Left renal cortex interstitium (tissue), 4 donors: ENCODE measurements at regions not wholly inside any gene's neighbourhood (a gene's known extent, or its start where the extent isn't known, plus 50 kb on each side); places are given as distances from the start of the nearest gene placed in this dataset.

Experiments
- DNase-seq, 4 donors: peaks; one replicate each; pipeline ENCODE4 v3.0.0-alpha.2; 2013; ENCODE audit warnings: low read depth in 4 of 4, low spot score in 2 of 4, missing footprints in 1 of 4

GRCh38 chr9:17846948-17847655 is 268.2 kb downstream of the SH3GL2 start:
- DNase-seq, result no peak

- DNase-seq, result no peak
Measured at GRCh38 chr9:17847908-17848307, 269.0 kb downstream of the SH3GL2 start.

- DNase-seq, result no peak
Measured at GRCh38 chr9:17852108-17852507, 273.2 kb downstream of the SH3GL2 start.

DNA sequence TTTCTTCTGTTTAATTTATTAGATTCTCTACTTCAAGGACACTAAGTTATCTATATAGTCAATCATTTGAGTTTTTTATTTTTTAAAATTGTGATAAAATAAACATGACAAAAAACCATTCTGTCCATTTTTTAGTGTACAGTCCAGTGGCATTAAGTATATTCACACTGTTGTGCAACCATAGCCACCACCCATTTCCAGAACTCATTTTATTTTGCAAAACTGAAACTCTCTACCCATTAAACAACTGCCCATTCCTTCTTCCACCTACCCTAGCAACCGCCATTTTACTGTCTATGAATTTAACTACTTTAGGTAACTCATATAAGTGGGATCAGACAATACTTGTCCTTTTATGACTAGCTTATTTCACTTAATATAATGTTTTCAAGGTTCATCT is 275.6 kb downstream of the SH3GL2 start:
- no peak for DNase-seq

- DNase-seq, result no peak
Measured at GRCh38 chr9:17856995-17857394, 278.1 kb downstream of the SH3GL2 start.

- no peak for DNase-seq
Measured at GRCh38 chr9:17859228-17859627, 280.4 kb downstream of the SH3GL2 start.

- no peak for DNase-seq
Measured at GRCh38 chr9:17859987-17860386, 281.1 kb downstream of the SH3GL2 start.

DNA sequence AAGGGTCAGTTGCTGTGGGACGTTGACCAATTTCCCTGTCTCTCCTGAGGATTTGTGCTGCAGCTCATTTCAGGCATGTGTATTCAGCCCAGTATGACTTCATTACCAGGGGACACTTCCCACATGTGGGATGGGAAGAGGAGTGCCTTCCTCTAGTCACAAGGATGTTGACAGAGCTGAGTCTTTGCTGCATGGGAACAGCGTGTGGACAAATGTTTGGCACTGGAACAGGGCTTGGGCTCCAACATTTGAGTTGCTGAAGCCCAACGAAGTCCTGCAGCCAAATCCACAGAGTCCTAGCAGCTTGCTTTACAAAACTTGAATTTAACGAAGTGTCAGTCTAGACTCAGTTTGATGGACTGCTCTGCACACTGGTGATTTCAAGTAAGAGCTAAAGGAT is 283.2 kb downstream of the SH3GL2 start:
- no peak for DNase-seq

GRCh38 chr9:17862629-17863028 is 283.8 kb downstream of the SH3GL2 start:
- DNase-seq, result no peak

- DNase-seq, result no peak
Measured at GRCh38 chr9:17863213-17863883, 284.5 kb downstream of the SH3GL2 start.

- DNase-seq, result no peak
Measured at GRCh38 chr9:17863924-17864323, 285.1 kb downstream of the SH3GL2 start.

DNA sequence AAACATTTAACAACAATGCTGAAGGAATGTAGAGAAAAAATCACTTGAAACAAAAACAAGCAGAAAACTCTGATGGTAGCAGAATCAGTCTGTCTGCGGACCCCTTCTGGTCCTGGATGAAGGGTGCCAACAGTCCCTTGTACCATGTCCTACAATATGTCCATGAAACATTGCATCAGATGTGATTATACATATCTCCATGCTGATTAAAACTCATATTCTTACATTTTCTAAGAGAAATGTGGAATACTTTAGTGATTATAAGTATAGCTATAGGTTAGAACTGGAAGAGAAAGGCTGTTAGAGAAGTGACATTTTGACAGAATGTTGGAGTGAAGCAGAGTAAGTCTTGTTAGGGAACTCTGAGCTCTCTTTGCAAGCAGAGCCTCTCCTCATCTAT is 286.1 kb downstream of the SH3GL2 start:
- DNase-seq, result no peak

GRCh38 chr9:17865881-17866280 is 287.0 kb downstream of the SH3GL2 start:
- no peak for DNase-seq

GRCh38 chr9:17870722-17871121 is 291.9 kb downstream of the SH3GL2 start:
- DNase-seq, result no peak

- no peak for DNase-seq
Measured at GRCh38 chr9:17871213-17871890, 292.5 kb downstream of the SH3GL2 start.

DNA sequence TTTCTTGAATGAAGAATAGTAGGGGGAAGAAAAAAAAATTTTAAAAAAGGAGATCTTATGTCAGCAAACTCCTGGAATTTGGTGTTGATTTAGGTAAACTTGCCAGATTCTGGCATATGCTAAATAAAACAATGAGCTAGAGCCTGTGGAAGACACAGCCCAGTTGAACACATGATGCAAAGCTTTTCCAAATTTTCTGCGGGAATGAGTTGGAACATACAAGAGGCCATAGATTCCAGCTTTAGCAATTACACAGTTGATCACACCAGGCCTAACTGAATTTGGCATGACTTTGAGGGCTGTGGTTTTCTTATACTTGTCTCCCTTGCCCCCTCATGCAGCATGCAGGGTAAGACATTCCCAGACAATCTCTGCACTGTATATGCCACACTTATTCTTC is 297.0 kb downstream of the SH3GL2 start:
- DNase-seq, result no peak

DNA sequence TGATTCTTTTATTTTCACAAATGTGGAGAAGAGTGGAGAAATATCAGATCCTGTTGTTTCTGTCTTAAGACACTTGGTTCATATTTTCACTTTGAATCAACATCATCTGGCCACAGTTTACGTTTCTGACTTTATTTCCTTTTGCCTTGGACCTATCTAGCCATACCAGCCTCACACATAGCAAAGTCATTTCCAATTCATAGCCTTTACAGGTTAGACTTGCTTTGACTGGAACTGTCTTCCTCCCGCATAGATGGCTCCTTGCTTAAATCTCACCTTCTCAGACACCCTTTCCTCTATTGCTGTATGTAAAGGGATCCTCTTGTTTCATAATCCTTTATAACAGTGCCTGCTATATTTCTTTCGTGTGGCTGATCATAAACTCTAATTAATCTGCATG is 297.8 kb downstream of the SH3GL2 start:
- no peak for DNase-seq

DNA sequence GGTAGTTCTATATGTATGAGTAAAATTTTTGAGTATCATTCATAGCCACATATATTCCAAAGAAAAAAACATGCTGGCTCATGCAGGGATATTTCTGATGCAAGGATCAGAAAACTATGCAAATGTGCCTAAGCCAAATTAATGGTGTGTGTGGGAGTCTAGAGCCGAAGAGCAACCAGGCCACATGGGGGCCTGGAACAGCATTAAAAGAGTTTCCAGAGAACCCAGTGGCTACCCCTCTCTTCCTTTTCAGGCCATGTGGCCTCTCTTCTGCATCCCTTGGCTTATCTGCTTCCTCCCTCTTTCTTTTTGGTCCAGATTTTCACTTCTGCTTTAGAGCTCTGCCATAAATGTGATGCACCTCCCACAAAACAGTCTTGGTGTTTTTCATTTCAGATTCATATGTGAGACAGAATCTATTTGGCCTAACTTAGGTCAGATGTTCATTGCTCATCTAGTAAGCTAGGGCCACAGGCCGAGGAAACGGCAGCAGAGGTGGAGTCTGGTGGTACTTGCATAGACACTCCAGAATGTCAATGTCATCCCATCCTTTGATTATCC is 300.0 kb downstream of the SH3GL2 start:
- DNase-seq, result no peak

- no peak for DNase-seq
Measured at GRCh38 chr9:17881371-17881770, 302.5 kb downstream of the SH3GL2 start.

DNA sequence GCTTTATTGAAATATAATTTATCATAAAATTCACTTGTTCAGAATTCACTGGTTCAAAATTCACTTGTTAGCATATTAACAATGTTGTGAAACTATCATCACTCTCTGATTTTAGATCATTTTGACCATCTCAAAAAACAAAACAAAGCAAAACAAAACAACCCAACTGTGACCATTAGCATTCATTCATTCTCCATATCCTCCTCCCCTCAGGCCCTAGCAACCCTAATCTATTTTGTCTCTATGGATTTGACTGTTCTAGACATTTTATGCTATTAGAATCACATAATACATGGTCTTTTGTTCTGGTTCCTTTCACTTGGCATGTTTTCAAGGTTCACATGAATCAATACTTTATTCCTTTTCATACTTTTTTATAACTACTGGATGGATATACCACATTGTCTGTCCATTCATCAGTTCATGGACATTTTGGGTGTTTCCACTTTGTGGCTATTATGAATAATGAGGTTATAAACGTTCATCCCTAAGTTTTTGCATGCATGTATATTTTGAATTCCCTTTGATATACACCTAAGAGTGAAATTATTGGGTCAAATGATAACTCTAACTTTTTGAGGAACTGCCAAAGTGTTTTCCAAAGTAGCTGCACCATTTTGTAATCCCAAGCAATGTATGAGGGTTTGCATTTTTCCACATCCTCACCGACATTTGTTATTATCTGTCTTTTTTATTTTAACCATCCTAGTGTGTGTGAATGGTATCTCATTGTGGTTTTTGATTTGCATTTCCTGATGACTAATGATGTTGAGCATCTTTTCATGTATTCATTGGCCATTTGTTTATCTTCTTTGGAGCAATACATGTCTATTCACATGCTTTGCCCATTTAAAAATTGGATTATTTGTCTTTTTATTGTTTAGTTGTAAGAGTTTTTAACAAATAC is 304.1 kb downstream of the SH3GL2 start:
- DNase-seq, result no peak

DNA sequence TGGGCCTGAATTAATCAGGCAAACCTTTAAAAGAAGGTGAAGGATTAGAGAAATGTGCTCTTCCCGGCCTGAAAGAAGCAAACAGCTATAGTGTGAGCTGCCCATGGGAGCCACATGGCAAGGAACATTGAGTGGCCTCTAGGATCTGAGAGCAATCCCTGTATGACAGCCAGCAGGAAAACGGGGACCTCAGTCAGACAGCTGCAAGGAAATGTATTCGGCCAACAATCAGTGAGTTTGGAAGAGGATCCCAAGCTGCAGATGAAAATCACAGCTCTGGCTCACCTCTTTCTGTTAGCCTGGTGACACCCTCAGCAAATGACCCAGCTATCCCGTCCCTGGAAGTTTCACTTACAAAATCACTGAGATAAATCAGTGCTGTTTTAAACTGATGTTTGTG is 309.2 kb downstream of the SH3GL2 start:
- no peak for DNase-seq
